Osteoblast (primary cell): ENCODE measurements at regions not wholly inside any gene's neighbourhood (a gene's known extent, or its start where the extent isn't known, plus 50 kb on each side); places are given as distances from the start of the nearest gene placed in this dataset.
A peak's percentile ranks its signal among the peaks of the same experiment; 100 is the strongest.

Source experiments
- DNase-seq: peaks from one replicate; pipeline ENCODE4 v3.0.0; 2011; ENCODE audit warnings: low spot score, mixed read lengths; ENCODE audit not compliant: insufficient read length; ENCODE audit errors: missing footprints
- H2AFZ ChIP-seq: 2 replicates; pipeline ENCODE4 v1.6.0; 2011; ENCODE audit warnings: mild to moderate bottlenecking, low read length
- H3K27ac ChIP-seq: 2 replicates; pipeline ENCODE4 v1.5.1; 2011; ENCODE audit warnings: mild to moderate bottlenecking, low read depth, low read length, moderate library complexity
- H3K27me3 ChIP-seq: 2 replicates; pipeline ENCODE4 v1.6.0; 2012; ENCODE audit warnings: mild to moderate bottlenecking, control low read depth, inconsistent platforms, low read length, moderate library complexity; ENCODE audit not compliant: insufficient read depth
- H3K36me3 ChIP-seq: 2 replicates; pipeline ENCODE4 v1.5.1; 2011; ENCODE audit warnings: mild to moderate bottlenecking, low read length, control low read depth, moderate library complexity; ENCODE audit not compliant: insufficient read depth
- H3K4me1 ChIP-seq: 2 replicates; pipeline ENCODE4 v1.5.1; 2011; ENCODE audit warnings: mild to moderate bottlenecking, low read length, control low read depth, moderate library complexity; ENCODE audit not compliant: insufficient read depth
- H3K4me2 ChIP-seq: 2 replicates; pipeline ENCODE4 v1.6.0; 2011; ENCODE audit warnings: mild to moderate bottlenecking, low read length; ENCODE audit not compliant: insufficient read depth
- H3K4me3 ChIP-seq: fragments of 200-600 bp; sonication (generic); 3 replicates; pipeline ENCODE4 v1.5.1; 2012; ENCODE audit warnings: mild to moderate bottlenecking, low read length, inconsistent platforms; ENCODE audit not compliant: insufficient read depth
- H3K79me2 ChIP-seq: 2 replicates; pipeline ENCODE4 v1.6.0; 2012; ENCODE audit warnings: mild to moderate bottlenecking, low read length, control low read depth, inconsistent platforms; ENCODE audit not compliant: insufficient read depth
- H3K9me3 ChIP-seq: 2 replicates; pipeline ENCODE4 v1.5.1; 2011; ENCODE audit warnings: low read depth, low read length, control low read depth
- H4K20me1 ChIP-seq: 2 replicates; pipeline ENCODE4 v1.6.0; 2012; ENCODE audit warnings: mild to moderate bottlenecking, low read length, control low read depth; ENCODE audit not compliant: insufficient read depth
- TF ChIP-seq, protein P1 (sequence below): IDR thresholded peaks from 2 replicates; pipeline ENCODE4 v1.5.1; 2011; ENCODE audit warnings: mild to moderate bottlenecking, low read depth, low read length, moderate library complexity; ENCODE audit errors: extremely low read depth

- TF ChIP-seq, protein P1, sequence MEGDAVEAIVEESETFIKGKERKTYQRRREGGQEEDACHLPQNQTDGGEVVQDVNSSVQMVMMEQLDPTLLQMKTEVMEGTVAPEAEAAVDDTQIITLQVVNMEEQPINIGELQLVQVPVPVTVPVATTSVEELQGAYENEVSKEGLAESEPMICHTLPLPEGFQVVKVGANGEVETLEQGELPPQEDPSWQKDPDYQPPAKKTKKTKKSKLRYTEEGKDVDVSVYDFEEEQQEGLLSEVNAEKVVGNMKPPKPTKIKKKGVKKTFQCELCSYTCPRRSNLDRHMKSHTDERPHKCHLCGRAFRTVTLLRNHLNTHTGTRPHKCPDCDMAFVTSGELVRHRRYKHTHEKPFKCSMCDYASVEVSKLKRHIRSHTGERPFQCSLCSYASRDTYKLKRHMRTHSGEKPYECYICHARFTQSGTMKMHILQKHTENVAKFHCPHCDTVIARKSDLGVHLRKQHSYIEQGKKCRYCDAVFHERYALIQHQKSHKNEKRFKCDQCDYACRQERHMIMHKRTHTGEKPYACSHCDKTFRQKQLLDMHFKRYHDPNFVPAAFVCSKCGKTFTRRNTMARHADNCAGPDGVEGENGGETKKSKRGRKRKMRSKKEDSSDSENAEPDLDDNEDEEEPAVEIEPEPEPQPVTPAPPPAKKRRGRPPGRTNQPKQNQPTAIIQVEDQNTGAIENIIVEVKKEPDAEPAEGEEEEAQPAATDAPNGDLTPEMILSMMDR: peak; percentile 40
- H3K27ac ChIP-seq: no peak overlapping the region
- no peaks in the 10 kb centered on the region for H3K27me3 ChIP-seq
- no peaks in the 10 kb centered on the region for H4K20me1 ChIP-seq
- H3K4me3 ChIP-seq: no peak overlapping the region
- no peak overlapping the region for H2AFZ ChIP-seq
- H3K4me1 ChIP-seq: no peaks in the 10 kb centered on the region
- no peaks in the 10 kb centered on the region for H3K9me3 ChIP-seq
- no peaks in the 10 kb centered on the region for H3K36me3 ChIP-seq
- no peaks in the 10 kb centered on the region for H3K79me2 ChIP-seq
- no peak for DNase-seq
- H3K4me2 ChIP-seq: no peak overlapping the region
These were observed 73.0 kb upstream of the VPREB1 start for GRCh38 chr22:22171357-22172218.

- no peak for DNase-seq
- H3K4me1 ChIP-seq: no peaks in the 10 kb centered on the region
- no peaks in the 10 kb centered on the region for H3K36me3 ChIP-seq
- no peak overlapping the region for H2AFZ ChIP-seq
- H3K9me3 ChIP-seq: no peaks in the 10 kb centered on the region
- TF ChIP-seq, protein P1: no peak
- no peak overlapping the region for H3K27ac ChIP-seq
- peak overlapping the region; percentile 18 for H3K4me2 ChIP-seq
- no peak overlapping the region for H3K4me3 ChIP-seq
- no peaks in the 10 kb centered on the region for H4K20me1 ChIP-seq
- H3K79me2 ChIP-seq: no peaks in the 10 kb centered on the region
- no peaks in the 10 kb centered on the region for H3K27me3 ChIP-seq
These were observed 74.7 kb upstream of the VPREB1 start for GRCh38 chr22:22169923-22170322.

DNA sequence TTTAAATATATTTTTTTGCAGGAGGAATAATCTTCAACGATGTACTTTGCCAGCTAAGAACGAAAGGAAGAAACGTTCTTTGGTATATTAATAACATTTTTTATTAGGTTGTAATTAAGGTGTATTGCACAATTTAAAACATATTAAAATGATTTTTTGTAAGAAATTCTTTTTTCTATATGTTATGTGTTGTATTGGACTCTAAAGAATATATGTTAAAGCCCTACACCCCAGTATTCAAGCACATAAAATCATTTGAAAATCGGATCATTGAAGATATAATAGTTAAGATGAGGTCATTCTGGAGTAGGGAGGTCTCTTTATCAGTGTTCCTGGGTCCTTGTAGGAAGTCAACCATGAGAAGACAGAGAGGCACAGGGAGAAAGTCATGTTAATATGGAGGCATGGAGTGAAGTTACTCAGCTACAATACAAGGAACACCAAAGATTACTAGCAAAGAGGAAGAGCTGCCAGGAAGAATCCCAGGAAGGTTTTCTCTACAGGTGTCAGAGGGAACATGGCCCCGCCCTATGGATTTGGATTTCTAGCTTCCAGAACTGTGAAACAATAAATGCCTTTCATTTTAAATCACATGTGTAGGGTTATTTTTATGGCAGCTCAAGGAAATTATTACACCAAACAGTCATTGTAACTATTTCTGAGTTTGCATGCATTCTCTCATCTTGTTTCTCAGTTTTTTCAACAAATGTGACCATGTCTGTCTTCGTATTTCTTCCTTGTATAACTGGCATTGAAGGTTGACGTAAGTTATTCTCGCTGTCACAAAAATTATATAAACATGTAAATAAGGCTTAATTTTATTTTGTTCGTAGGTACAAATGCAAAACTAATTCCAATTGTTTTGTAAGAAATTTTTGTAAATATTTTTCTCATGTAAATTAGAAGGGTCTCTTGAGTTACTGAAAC lies 75.4 kb upstream of the VPREB1 start:
- H3K79me2 ChIP-seq: no peaks in the 10 kb centered on the region
- H3K4me2 ChIP-seq: peak overlapping the region; percentile 73
- no peaks in the 10 kb centered on the region for H3K27me3 ChIP-seq
- no peak overlapping the region for H3K4me3 ChIP-seq
- no peak overlapping the region for H3K27ac ChIP-seq
- TF ChIP-seq, protein P1: no peak
- H3K4me1 ChIP-seq: no peaks in the 10 kb centered on the region
- H4K20me1 ChIP-seq: no peaks in the 10 kb centered on the region
- DNase-seq: no peak
- H3K36me3 ChIP-seq: no peaks in the 10 kb centered on the region
- H2AFZ ChIP-seq: no peak overlapping the region
- H3K9me3 ChIP-seq: no peaks in the 10 kb centered on the region
